Progenitor cell of endocrine pancreas (in vitro differentiated cells): ENCODE measurements at regions not wholly inside any gene's neighbourhood (a gene's known extent, or its start where the extent isn't known, plus 50 kb on each side); places are given as distances from the start of the nearest gene placed in this dataset.
A peak's percentile ranks its signal among the peaks of the same experiment; 100 is the strongest.

ENCODE experiments used
- DNase-seq: peaks from one replicate; pipeline ENCODE4 v3.0.0; 2021; ENCODE audit warnings: low spot score; ENCODE audit not compliant: unreplicated experiment
- H3K27ac Mint-ChIP-seq: 2 replicates; pipeline ENCODE4 v1.8.0; 2021; ENCODE audit warnings: mild to moderate bottlenecking, moderate library complexity, mixed read lengths
- H3K27me3 Mint-ChIP-seq: 2 replicates; pipeline ENCODE4 v1.8.0; 2021; ENCODE audit warnings: mixed read lengths
- H3K36me3 Mint-ChIP-seq: 2 replicates; pipeline ENCODE4 v1.8.0; 2022; ENCODE audit warnings: mixed read lengths; ENCODE audit not compliant: insufficient read depth
- H3K4me1 Mint-ChIP-seq: 2 replicates; pipeline ENCODE4 v1.8.0; 2021; ENCODE audit warnings: low read depth, mixed read lengths
- H3K4me3 Mint-ChIP-seq: 2 replicates; pipeline ENCODE4 v1.8.0; 2021; ENCODE audit warnings: low read depth, mild to moderate bottlenecking, moderate library complexity, mixed read lengths
- H3K9me3 Mint-ChIP-seq: 2 replicates; pipeline ENCODE4 v1.8.0; 2021; ENCODE audit warnings: low read depth, mixed read lengths
- TF ChIP-seq, protein P1 (sequence below): fragments of 200-600 bp; sonication (generic); IDR thresholded peaks from one replicate; pipeline ENCODE4 v1.5.0; 2021; ENCODE audit warnings: antibody characterized with exemption, mild to moderate bottlenecking; ENCODE audit not compliant: unreplicated experiment

DNA sequence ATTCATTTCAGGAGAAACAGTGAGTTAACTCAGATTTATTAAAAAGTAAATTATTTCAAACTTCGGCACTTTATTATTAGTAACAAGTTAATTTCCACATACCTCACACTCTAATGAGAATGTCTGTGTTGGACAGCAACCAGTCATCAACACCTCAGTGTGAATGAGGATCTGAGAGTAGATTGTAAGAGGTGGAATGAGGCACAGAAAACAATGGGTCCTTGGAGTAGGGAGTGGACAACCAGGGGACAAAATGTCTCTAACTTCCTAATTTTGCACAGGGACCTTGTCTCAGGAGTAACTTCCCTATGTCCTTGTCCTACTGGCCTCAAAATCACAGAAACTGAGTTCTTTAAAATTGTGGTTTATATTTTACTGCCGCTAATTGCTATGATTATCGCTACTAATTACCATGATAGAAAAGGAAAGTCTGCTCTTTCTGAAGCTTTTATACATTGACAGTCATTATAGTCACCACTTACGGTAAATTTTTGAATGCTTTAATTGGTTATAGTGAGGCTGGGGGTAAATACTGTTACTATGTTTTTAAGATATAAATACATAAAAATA lies 82.2 kb upstream of the LRPPRC start:
- H3K4me1 Mint-ChIP-seq: no peaks in the 10 kb centered on the region
- TF ChIP-seq, protein P1, sequence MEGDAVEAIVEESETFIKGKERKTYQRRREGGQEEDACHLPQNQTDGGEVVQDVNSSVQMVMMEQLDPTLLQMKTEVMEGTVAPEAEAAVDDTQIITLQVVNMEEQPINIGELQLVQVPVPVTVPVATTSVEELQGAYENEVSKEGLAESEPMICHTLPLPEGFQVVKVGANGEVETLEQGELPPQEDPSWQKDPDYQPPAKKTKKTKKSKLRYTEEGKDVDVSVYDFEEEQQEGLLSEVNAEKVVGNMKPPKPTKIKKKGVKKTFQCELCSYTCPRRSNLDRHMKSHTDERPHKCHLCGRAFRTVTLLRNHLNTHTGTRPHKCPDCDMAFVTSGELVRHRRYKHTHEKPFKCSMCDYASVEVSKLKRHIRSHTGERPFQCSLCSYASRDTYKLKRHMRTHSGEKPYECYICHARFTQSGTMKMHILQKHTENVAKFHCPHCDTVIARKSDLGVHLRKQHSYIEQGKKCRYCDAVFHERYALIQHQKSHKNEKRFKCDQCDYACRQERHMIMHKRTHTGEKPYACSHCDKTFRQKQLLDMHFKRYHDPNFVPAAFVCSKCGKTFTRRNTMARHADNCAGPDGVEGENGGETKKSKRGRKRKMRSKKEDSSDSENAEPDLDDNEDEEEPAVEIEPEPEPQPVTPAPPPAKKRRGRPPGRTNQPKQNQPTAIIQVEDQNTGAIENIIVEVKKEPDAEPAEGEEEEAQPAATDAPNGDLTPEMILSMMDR: no peak
- no peaks in the 10 kb centered on the region for H3K9me3 Mint-ChIP-seq
- no peaks in the 10 kb centered on the region for H3K27me3 Mint-ChIP-seq
- H3K36me3 Mint-ChIP-seq: no peaks in the 10 kb centered on the region
- H3K27ac Mint-ChIP-seq: no peak overlapping the region
- no peak for DNase-seq
- H3K4me3 Mint-ChIP-seq: no peak overlapping the region

DNA sequence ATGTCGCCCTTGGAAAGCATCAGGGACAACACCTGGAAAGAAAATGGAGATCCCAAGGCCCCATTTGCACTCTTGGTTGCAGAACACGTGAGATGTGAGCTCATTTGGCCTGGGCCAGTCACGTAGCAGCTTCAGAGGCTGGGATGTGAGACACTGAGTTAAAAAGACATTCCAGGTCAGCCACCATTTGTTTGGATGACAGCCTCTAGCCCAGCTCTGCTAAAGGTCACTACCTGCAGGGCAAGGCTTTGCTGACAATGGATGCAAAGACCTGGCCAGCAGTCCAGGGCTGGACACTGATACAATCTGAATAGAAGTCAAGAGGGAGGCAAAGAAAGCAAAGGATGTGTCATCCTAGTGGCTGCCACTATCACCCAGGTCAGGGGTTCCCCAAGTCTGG lies 83.9 kb upstream of the LRPPRC start:
- H3K4me3 Mint-ChIP-seq: no peak overlapping the region
- no peaks in the 10 kb centered on the region for H3K4me1 Mint-ChIP-seq
- no peaks in the 10 kb centered on the region for H3K36me3 Mint-ChIP-seq
- H3K27ac Mint-ChIP-seq: peak overlapping the region; percentile 46
- no peak for DNase-seq
- no peaks in the 10 kb centered on the region for H3K27me3 Mint-ChIP-seq
- no peaks in the 10 kb centered on the region for H3K9me3 Mint-ChIP-seq
- TF ChIP-seq, protein P1: no peak

DNA sequence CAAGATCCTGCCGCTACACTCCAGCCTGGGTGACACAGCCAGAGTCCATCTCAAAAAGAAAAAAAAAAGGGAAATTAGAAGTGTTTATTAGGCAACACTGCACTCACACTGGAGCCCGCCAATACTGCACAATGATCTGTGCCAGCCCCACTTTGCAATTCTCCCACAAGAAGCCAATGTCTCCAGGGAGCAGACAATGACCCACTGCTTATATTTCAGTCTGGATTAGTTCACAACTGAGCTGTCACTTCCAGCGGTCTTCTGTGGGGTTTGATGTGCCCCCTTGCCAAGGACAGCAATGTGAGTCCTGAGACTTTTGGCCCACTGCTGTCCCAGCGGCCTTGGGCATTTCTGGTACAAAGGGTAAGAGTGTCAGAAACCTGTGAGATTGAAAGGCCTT lies 85.6 kb upstream of the PPM1B start:
- no peak for DNase-seq
- TF ChIP-seq, protein P1: no peak
- H3K27ac Mint-ChIP-seq: no peak overlapping the region
- H3K9me3 Mint-ChIP-seq: no peaks in the 10 kb centered on the region
- H3K4me1 Mint-ChIP-seq: peaks cover 9% of the 10 kb centered on the region
- H3K4me3 Mint-ChIP-seq: no peak overlapping the region
- no peaks in the 10 kb centered on the region for H3K36me3 Mint-ChIP-seq
- no peaks in the 10 kb centered on the region for H3K27me3 Mint-ChIP-seq

DNA sequence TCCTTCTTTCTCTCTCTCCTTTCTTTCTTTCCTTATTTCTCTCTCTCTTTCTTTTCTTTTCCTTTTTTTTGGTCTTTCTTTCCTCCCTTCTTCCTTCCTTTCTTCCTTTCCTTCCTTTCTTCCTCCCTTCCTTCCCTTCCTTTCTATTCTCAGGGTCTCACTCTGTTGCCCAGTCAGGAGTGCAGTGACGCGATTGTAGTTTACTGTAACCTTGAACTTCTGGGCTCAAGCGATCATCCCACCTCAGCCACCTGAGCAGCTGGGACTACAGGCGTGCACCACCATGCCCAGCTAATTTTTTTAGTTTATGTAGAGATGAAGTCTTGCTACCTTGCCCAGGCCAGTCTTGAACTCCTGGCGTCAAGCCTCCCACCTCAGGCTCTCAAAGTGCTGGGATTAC lies 83.8 kb upstream of the PPM1B start:
- no peak overlapping the region for H3K27ac Mint-ChIP-seq
- no peak for DNase-seq

DNA sequence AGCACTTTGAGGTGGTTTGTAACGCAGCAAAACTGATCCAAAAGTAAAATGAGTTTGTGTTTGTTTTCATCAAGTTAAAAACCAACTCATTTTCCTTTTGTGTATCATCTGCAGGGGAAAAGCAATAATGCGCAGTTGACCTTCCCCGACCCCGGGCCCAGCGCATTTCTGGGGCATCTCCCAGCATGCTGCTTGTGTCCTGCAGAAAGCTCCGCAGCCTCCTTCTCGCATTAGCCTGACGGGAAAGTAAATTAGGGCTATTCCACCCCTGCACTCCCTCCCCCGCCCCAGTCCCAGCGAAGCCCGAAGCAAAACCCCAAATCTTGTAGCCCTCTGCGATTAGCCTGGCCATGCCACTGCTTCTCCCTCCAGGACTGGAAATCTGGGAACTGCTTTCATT lies 82.0 kb upstream of the PPM1B start:
- H3K4me1 Mint-ChIP-seq: peaks cover 15% of the 10 kb centered on the region
- no peaks in the 10 kb centered on the region for H3K9me3 Mint-ChIP-seq
- TF ChIP-seq, protein P1: no peak
- H3K27ac Mint-ChIP-seq: no peak overlapping the region
- no peaks in the 10 kb centered on the region for H3K36me3 Mint-ChIP-seq
- H3K27me3 Mint-ChIP-seq: peaks cover 4% of the 10 kb centered on the region
- no peak overlapping the region for H3K4me3 Mint-ChIP-seq
- no peak for DNase-seq

More for the DNA sequence above, 83.8 kb upstream of the PPM1B start:
- peaks cover 4% of the 10 kb centered on the region for H3K27me3 Mint-ChIP-seq
- H3K4me3 Mint-ChIP-seq: no peak overlapping the region
- H3K9me3 Mint-ChIP-seq: no peaks in the 10 kb centered on the region
- no peaks in the 10 kb centered on the region for H3K36me3 Mint-ChIP-seq
- TF ChIP-seq, protein P1: no peak
- peaks cover 13% of the 10 kb centered on the region for H3K4me1 Mint-ChIP-seq
